Fibroblast of skin of right quadriceps (primary cell): ENCODE measurements at regions not wholly inside any gene's neighbourhood (a gene's known extent, or its start where the extent isn't known, plus 50 kb on each side); places are given as distances from the start of the nearest gene placed in this dataset.

Source experiments
- DNase-seq: peaks from one replicate; pipeline ENCODE4 v3.0.0-alpha.2; 2013

DNA sequence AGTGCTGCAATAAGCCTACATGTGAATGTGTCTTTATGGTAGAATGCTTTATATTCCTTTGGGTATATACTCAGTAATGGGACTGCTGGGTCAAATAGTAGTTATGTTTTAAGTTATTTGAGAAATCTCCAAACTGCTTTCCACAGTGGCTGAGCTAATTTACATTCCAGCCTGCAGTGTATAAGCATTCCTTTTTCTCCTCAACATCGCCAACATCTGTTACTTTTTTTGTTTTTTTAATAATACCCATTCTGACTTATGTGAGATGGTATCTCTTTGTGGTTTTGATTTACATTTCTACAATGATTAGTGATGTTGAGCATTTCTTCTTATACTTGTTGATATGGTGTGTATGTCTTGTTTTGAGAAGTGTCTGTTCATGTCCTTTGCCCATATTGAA, 1186.2 kb downstream of the BCL11B start:
- peak; percentile 52 for DNase-seq

DNA sequence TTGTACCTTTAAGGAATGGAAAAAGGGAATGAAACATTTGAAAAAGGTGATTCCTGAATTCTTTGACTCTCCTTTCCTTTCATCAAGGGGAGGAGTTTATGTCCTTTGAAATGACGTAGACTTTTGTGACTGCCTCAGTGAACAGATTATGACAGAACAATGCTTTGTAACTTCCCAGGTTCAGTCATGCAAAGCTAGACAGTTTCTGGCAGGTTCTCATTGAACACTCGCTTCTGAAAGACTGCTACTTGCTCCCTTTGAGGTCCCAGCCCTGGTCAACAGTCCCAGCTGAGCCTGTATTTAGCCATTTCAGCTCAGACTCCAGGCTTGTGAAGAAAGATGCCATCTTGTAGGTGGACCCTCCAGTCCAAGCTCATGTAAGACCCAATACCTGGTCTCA, 1178.9 kb downstream of the BCL11B start:
- no peak for DNase-seq

DNA sequence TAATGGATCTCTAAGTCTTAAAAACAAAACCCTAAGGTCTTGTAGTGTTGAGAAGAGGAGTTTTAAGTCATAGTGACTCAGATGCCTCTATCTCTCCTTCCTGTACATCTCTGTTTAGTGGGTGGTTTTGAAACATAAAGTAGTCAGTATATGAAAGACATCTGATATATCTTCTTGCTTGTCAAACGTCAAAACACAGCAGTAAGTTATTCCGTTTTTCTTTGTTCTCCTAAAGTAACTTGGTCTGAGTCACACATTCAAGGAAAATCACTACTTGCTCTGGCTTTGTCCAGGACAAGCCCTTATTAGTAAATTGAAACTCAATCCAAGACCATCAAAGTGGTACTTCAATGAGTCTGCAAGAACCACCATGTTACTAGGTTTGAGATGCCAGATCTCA, 1172.5 kb downstream of the BCL11B start:
- no peak for DNase-seq

DNA sequence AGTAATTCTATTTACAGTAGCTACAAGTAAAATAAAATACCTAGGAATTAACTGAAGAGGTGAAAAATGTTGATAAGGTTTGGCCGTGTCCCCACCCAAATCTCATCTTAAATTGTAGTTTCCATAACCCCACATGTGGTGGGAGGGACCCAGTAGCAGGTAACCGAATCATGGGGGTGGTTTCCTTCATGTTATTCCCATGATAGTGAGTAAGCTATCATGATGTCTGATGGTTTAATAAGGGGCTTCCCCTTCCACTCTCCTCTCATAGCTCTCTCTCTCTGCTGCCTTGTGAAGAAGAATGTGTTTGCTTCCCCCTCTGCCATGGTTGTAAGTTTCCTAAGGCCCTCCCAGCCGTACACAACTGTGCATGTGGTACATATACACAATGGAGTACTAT, 1170.7 kb downstream of the BCL11B start:
- no peak for DNase-seq

DNA sequence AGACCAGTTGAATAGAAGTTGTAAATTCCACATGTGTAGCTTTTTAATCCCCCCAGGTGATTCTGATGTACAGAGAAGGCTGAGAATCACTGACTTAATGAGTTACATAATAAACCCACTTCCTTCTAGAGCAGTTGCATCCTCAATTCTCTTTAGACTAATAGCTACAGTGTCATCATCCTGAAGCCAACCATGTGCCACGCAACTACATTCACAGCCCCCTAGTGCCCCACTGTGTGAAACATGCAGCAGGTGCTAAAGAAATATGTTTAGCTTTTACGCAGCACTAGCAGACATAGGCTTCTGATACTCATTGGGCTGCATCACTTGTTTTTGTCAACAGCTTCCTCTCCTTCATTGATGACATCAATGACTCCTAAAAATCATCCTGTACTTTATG, 1168.3 kb downstream of the BCL11B start:
- DNase-seq: no peak

DNA sequence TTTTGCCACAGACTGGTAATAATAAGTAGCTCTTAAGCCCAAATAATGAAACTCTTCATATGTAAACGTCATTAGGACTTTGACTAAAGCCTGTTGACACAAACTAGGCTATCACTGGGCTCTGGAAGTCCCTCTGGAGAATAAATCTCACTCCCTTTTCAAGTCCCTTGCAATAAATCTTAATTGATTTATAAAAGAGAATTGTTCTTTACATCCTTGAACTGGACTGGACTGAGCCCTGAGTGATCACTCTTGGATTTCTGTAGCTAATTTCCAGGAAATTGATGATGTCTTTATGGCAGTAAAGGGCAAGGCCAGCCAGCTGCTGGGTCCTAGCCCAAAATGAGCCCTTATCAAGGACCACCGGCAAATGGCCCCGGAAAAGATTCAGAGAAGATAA, 1162.7 kb downstream of the BCL11B start:
- DNase-seq: no peak

DNA sequence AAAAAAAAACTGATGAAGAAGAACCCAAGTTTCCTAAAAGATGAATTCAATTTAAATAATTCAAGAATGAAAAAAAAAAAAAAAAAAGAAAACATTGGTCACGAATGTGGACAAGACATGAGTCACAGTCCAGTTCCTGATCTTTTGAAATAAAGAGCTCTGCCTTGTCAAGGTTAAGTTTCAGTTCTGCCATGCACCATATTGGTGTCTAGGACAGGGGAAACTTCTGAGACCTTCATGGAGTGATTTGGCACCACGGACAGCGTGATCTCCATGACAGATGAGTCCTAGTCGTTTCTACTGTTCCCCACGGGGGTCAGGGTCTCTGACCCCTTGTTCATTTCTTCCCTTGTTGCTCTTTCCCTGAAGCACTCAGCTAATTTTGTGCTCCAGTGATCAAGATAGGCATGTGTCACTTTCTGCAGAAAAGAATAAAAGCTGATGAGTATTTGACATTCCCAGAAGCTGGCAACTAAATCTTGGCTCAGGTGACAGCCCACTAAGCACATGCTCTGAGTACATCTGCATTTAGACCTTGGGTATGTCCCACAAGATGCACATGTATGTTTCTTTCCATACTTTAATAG, 1159.7 kb downstream of the BCL11B start:
- no peak for DNase-seq

DNA sequence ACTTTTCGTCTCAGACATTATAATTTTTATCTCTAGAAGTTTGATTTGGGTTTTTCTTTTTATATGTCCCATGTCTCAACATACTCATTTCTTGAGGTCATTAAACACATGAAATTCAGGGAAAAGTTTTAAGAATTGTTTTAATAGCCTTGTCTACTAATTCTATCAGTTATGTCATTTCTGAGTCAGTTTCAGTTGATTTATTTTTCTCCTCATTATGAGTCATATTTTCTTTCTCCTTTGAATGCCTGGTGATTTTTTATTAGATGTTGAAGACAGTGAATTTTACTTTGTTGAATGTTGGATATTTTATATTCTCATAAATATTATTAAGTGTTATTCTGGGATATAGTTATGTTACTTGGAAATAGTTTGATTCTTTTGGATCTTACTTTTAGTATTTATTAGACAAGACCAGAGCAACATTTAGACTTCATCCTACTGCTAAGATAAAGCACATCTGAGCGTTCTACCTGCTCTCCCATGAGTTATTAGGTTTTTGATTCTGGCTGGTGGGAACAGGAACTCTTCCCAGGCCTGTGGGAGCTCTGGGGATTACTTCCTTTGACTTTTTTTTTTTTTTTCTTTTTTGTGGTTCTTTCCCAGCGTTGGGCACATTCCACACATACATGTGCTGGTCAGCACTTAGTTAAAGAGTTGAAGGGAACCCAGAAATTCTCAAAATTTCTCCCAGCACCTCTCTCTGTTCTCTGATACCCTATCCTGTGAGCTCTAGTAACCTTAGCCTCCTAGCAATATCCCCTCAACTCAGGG, 1157.7 kb downstream of the BCL11B start:
- peak; percentile 77 for DNase-seq

DNA sequence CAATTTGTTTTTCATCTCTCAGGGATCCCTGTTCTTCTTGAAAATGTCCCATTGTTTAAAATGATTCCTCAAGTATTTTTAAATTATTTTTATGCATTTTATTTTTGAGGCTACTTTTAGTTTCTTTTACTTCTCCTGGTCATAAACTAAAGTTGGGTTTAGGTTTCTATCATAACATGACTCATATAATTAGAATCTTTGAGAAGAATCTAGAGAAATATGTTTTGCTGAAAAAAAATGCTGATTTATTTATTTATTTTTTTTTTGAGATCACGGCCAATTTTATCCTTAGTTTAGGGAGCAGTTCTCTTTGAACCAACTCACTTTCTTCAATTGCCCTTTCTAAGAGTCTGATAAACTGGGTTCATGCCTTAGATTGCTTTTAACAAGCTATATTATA, 1157.1 kb downstream of the BCL11B start:
- peak; percentile 35 for DNase-seq

DNA sequence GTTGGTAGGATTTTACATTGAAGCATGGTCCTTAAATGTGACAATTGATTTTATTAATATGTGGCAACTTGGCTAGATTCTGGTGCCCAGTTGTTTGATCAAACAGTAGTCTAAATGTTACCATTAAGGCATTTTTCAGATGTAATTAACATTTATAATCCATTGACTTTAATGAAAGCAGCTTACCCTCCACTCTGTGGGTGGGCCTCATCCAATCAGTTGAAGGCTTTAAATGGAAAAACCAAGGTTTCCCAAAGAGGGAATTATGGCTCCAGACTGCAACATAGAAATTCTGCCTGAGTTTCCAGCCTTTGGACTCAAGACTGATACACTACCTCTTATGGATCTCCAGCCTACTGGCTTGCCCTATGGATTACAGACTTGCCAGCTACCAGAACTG, 1153.2 kb downstream of the BCL11B start:
- DNase-seq: no peak

DNA sequence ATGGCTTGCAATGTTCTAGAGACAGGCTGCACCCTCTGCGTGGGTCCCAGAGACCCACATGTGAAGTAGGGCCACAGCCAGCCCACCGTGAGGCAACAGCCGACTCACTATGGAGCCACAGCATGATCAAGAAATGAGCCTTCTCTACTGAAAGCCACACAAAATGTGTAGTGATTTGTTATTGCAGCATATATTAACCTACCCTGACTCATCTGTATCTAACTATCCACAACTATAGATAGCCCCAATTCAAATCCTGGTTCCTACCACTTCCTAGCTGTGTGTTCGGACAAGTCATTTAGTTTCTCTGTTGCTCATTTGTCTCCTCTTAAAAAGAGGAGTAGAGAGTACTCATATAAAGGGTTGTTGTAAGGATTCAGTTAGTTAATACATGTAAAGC, 1152.3 kb downstream of the BCL11B start:
- no peak for DNase-seq

DNA sequence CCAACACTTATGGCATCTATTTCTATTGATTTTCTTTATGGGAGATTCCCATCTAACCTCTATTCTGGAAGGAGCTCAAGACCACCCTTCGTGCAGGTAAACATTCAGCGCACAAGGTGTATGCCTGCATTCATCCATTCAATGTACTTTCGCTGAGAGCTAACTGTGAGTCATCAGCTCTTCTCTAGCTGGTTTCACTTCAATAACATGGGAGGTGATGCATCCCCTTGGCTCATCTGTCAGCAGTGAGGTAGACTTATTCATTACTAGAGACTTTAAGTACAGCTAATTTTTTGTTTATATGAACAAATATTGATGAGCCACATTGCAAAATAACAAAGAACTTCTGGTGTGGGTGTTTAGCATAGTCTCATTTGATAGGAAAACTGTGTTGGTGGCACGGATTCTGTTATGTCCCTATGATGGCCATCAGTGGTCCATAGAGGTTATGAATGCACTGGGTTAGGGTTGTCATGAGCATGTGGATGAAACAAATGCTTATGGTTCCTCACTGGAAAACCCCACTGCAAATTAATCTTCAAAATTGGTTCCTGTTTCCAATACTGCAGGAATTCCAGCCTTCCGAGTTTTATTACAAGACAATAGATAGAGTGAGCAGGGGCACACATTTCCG, 1151.0 kb downstream of the BCL11B start:
- no peak for DNase-seq

DNA sequence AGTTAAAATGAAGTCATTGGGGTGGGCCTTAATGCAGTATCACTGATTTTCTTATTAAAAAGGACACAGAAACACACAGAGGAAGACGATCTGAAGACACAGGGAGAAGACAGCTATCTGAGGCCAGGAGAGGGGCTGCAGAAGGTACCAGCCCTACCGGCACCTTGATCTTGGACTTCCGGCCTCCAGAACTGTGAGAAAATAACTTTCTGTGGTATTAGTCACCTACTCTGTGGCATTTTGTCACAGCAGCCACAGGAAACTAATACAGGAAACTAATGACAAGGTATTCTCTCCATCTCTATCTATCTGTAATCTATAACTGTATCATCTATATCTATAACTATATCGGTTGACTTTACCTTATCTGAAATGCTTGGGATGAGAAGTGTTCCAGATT, 1149.5 kb downstream of the BCL11B start:
- DNase-seq: no peak

DNA sequence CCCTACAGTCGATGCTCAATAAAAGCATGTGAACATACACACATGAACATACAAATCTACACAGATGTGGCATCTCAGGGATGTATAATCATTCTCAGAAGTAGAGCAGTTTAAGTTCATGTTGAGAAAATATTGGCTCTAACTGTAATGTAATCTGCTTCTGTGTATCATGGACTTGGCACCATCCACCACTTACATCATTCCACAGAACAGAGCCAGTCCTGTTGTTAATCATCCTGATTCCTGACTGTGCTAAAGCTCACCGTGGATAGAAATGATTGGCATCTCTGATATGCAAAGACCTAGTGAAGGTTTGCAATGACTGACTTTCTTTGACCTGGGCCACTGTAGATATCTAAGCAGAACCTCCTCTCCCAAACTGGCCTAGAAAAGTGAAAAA, 1141.3 kb downstream of the BCL11B start:
- DNase-seq: peak; percentile 27

DNA sequence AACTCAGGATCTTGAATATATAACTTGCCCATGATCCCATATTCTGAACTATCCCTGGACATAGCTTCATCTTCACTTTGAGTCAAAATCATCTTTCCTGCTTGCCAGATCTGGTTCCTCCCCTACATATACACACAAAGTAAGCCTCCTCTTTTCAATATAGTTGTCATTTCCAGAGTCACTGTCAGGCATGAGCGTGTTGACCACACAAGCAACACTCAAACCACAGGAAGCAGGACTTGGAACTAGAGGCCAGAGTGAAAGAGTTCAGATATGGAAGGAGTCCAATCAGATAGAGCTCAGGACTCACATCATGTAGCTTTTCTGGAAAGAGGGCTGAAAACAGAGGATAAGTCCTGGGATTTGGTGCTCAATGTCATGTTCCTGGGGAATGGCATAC, 1140.6 kb downstream of the BCL11B start:
- DNase-seq: peak; percentile 55

DNA sequence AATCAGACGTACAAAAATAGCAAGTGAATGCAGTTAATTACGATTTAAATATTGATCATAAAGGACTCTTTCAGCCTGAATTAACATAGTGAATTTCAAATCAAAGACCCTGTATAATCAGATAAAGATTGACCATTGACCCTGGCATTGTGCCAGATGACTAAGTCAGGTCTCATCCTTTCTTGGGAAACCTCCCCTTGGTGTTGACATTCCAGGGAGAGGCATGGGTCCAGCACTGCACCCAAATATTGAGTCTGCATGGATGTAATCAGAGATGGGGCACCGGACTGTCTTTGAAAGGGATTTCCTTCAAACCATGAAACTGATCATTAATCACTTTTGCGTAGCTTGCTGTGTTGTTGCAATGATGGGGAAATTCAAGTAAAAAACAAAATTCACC, 1138.2 kb downstream of the BCL11B start:
- DNase-seq: no peak

DNA sequence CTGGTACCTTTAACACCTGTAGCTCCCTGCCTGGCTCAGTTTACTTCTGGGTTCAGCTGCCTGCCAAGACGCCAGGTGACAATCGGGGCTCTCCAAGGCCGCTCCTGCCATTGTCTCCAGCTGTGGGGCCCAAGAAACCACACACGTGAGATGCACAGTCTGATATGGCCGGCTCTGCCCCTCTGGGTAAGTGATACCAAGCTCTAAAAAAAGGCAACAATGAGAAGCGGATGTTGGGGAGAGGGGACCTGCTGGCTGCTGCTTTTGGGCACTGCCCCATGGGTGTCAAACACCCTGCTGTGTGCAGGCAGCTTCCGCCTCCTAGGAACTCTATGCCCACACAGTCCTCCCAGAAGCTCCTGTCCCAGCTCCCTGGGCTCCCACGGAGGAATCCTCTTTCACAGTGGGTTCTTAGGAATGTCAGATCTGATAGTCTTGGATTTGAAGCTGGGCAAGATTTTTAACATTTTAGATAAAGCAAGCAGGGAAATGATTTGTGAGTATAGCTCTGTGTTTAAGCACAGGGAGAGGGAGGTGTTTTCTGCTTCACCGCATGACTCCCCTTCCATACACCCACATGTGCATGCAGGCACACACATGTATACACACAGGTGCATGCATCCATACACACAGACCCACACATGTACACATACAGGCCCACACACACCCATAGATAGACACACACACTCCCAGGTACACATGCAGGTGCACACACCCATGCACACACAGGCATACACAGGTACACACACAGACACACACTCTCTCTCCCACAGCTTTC, 1135.8 kb downstream of the BCL11B start:
- no peak for DNase-seq

DNA sequence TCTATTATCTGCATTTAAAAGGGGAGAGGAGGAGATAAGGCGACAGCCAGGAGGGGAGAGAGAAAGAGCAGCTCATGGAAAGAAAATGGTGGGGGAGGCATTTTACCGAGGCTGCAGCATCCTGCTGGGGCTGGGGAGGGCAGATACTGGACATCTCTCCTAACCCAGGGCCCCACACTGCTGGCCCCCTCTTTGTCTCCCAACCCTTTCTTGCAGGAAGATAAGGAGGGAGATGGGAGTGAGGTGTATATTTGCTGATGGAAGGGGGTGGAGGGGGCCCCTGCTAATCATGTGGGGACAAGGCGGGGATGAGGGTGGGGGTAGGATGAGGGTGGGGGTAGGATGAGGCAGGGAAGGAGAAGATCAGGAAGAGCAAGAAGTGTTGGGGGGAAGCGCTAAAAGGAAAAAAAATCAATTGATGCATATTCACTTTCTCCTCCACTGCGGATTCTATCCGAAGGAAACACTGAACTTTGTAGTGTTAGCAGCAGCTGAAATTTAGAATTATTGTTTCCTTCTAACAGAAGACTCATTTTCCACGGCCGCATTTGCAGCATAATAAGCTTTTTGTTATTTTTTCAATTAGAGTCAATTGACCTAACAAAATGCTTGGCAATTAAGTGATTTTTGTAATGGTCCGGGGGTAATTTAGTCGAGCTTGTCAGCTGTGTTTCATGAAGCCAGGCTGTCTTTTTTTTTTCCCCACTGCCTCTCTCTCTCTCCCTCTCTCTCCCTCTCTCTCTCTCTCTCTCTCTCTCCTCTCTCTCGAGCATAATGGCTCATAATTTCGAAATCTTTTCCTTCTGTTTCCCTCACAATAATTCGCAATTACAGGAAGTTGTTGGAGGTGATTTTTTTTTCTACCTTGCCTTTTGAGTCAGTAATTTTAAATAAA, 1134.6 kb downstream of the BCL11B start:
- peak; percentile 38 for DNase-seq

DNA sequence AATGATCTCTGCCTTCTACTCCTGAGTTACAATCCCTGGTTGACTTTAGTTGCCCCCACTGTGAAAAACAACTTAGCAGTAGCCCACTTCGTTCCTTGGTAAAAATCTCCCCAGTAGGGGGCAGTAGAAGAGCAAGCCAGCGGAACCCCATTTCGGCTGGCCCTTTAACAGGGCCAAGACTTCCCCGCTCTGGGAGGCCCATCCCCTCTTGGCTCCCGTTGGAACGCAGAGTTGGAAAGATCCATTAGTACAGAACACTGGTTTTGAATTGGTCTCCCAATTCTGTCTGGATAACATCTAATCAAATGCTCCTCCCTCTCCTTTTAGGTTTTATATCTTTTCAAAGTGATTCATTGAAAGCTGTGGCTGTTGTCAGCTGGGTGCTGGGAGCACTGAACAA, 1133.3 kb downstream of the BCL11B start:
- DNase-seq: peak; percentile 18

DNA sequence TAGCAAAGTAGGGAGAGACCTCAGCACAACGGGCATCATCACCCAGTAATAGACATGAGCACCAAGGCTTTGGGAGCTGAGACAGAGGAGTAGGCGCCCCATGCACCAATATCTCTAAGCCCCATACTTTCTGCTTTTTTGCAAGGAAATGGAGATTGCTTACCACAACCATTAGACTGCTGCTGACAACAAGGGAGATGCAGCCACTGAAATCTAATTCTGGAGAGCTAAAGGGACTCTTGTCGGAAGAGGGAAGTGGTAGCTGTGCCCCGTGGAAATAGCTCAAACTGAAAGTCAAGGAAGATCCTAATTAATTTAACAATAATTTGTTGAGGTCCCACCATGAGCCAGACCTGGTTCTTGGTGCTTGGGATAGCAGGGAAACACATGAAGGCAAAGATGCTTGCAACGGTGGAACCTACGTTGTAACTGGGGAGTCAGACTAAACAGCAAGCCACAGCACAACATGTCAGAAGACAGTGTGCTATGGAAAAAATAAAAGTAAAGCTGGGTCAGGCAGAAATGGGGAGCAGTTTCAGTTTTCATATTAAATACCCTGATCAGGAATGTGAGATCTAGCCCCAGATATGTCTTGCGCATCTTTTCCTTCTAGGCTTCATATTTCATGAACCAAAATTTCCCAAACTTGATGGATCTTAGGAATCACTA, 1131.0 kb downstream of the BCL11B start:
- DNase-seq: no peak

DNA sequence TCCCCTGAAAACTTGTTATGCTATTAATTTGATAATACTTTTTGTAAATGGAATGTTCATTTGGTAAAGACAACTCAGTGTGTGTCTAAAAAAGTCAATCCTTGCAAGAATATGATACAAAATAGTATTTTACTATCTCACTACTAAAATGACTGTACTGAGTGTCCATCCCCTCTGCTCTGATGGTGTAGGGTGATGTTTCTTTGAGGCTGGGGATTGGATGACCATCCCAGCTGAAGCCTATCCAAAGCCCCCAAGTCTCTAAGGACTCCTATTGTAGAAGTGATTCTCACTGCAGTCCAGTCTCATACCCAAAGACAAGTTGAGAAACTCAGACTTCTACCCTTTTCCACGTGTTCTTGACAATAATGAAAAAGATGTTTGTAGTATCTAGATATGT, 1128.4 kb downstream of the BCL11B start:
- DNase-seq: no peak

DNA sequence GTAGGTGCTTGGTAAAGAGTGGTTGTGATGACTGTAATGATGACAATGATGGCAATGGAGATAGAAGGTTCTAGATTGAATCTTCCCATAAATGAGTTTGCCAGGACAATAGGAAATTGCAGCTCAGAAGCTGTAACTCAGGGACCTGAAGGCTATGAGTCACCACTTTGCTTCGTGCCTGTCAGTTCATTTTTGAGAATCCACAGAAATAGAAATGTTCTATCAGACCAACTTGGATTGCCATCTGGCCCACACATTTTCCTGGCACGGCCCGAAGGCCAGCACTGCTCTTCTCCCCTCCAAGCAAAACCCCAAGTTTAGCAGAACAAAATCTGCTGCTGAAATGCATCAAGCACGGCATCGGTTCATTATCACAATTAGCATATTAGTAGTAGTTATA, 1127.0 kb downstream of the BCL11B start:
- DNase-seq: peak; percentile 85
